Lung (tissue), 11 donors: ENCODE measurements at regions not wholly inside any gene's neighbourhood (a gene's known extent, or its start where the extent isn't known, plus 50 kb on each side); places are given as distances from the start of the nearest gene placed in this dataset.

Source experiments
- ATAC-seq: fragments of 200-7000 bp; cut with Tn5 transposase; one replicate; pipeline ENCODE4 v1.9.1; 2020; ENCODE audit warnings: moderate number of reproducible peaks; ENCODE audit not compliant: insufficient read depth, low FRiP score
- DNase-seq, 3 donors: peaks; one replicate each; pipeline ENCODE4 v3.0.0-alpha.2; 2013 to 2017
- H3K27ac ChIP-seq, 2 donors: one replicate each; pipeline ENCODE4 v1.5.1; 2013; ENCODE audit warnings: mild to moderate bottlenecking in 2 of 2, moderate library complexity in 2 of 2, control low read depth in 1 of 2, inconsistent platforms in 1 of 2, low read depth in 1 of 2, low read length in 1 of 2
- H3K27me3 ChIP-seq, 3 donors: one replicate each; pipeline ENCODE4 v1.5.1; 2013; ENCODE audit warnings: low read length in 2 of 3; ENCODE audit not compliant: control insufficient read depth in 3 of 3, insufficient read depth in 3 of 3
- H3K36me3 ChIP-seq, 4 donors: one replicate each; pipeline ENCODE4 v1.5.1; 2013; ENCODE audit warnings: low read length in 4 of 4, mild to moderate bottlenecking in 1 of 4, moderate library complexity in 1 of 4; ENCODE audit not compliant: control insufficient read depth in 4 of 4, insufficient read depth in 4 of 4
- H3K4me1 ChIP-seq, 5 donors: one replicate each; pipeline ENCODE4 v1.5.1; 2013; ENCODE audit warnings: low read length in 5 of 5, mild to moderate bottlenecking in 2 of 5, moderate library complexity in 1 of 5; ENCODE audit not compliant: control insufficient read depth in 5 of 5, insufficient read depth in 5 of 5
- H3K4me3 ChIP-seq: one replicate; pipeline ENCODE4 v1.5.1; 2013; ENCODE audit warnings: mild to moderate bottlenecking, control low read depth, moderate library complexity
- H3K9ac ChIP-seq, 2 donors: one replicate each; pipeline ENCODE4 v1.5.1; 2013; ENCODE audit warnings: low read length in 2 of 2, control low read depth in 1 of 2; ENCODE audit not compliant: insufficient read depth in 1 of 2
- H3K9me3 ChIP-seq, 4 donors: one replicate each; pipeline ENCODE4 v1.5.1; 2013; ENCODE audit warnings: low read length in 3 of 4, mild to moderate bottlenecking in 1 of 4, moderate library complexity in 1 of 4; ENCODE audit not compliant: control insufficient read depth in 4 of 4, insufficient read depth in 3 of 4
- WGBS, 2 donors: extraction: QIAGEN DNeasy Blood & Tissue Kit; methylation state at CpG; one replicate each; pipeline ENCODE4 v1.1.7; 2013; 5-methylcytosine and 5-hydroxymethylcytosine counted together
- TF ChIP-seq, protein P1 (sequence below): IDR thresholded peaks from 2 replicates; pipeline ENCODE4 v1.5.1; 2012; ENCODE audit warnings: mild to moderate bottlenecking; ENCODE audit errors: control extremely low read depth, extremely low read depth
- donor health status: control.
- donor health status: control.
- donor health status: Bipolar disorder and iron deficiency.
- donor health status: healthy.
- donor health status: DM: yes; HTN: yes; CAD: no.

DNA sequence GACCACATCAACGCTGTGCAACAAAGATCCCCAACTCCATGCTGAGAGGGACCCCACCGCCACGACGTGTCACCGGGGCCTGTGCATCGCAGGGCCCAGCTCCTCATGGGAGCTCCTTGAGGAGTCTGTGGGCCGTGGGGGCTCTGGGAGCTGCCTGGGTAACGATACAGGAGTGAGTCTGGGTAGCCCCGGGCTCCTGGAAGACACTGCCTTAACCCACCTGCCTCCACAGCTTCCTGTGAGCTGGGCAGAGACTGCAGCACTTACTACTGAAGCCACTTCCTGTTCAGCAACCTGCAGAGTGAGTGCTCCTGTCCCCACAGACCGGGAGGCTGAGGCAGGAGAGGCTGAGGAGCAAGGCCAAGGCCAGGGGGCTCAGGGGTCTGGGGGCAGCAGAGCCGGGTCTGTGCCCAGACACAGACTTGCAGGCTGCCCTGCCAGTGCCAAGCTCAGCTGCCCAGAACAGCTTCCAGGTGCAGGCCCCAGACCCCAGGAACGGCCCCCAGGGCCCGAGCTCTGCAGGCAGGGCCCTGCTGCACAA lies 226.7 kb downstream of the BRD1 start:
- H3K4me1 ChIP-seq = no peaks in the 10 kb centered on the region
- H3K27ac ChIP-seq = no peak overlapping the region
- no peaks in the 10 kb centered on the region for H3K36me3 ChIP-seq
- no peak for DNase-seq
- peaks cover 0 to 5% (median under 1%) of the 10 kb centered on the region in 4 donors for H3K9me3 ChIP-seq
- H3K9ac ChIP-seq = no peak overlapping the region
- no peak for ATAC-seq
- H3K27me3 ChIP-seq = no peaks in the 10 kb centered on the region
- H3K4me3 ChIP-seq = no peak overlapping the region
- TF ChIP-seq, protein P1, sequence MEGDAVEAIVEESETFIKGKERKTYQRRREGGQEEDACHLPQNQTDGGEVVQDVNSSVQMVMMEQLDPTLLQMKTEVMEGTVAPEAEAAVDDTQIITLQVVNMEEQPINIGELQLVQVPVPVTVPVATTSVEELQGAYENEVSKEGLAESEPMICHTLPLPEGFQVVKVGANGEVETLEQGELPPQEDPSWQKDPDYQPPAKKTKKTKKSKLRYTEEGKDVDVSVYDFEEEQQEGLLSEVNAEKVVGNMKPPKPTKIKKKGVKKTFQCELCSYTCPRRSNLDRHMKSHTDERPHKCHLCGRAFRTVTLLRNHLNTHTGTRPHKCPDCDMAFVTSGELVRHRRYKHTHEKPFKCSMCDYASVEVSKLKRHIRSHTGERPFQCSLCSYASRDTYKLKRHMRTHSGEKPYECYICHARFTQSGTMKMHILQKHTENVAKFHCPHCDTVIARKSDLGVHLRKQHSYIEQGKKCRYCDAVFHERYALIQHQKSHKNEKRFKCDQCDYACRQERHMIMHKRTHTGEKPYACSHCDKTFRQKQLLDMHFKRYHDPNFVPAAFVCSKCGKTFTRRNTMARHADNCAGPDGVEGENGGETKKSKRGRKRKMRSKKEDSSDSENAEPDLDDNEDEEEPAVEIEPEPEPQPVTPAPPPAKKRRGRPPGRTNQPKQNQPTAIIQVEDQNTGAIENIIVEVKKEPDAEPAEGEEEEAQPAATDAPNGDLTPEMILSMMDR = no peak
- 74 to 83% methylated on average over 13 of the region's 13 CpGs for WGBS, 2 donors

DNA sequence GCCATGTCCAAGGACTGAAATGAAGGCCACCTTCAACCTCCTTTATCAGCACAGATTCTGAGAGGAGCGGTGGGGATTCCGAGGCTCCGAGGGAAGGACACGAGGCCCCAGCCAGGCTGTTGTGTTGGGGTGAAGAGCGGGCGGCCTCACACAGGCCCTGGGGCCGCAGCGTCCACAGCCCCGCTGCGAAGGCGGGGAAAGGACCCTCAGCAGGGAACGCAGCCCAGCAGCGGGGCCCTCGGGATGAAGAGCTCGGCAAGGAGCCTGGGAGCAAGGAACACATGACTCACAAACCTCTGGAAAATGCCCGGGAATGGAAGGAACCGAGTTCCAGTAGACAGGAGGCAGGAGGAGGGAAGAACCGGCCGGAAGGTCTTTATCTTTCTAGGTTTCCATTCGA lies 227.2 kb downstream of the BRD1 start:
- H3K9me3 ChIP-seq = peaks cover 0 to 5% (median 1%) of the 10 kb centered on the region in 4 donors
- H3K27me3 ChIP-seq = no peaks in the 10 kb centered on the region
- no peak overlapping the region for H3K4me3 ChIP-seq
- no peaks in the 10 kb centered on the region for H3K4me1 ChIP-seq
- no peak overlapping the region for H3K27ac ChIP-seq
- ATAC-seq (no peak), DNase-seq (no peak)
- H3K9ac ChIP-seq = no peak overlapping the region
- TF ChIP-seq, protein P1 = no peak
- H3K36me3 ChIP-seq = no peaks in the 10 kb centered on the region
- 91% methylated on average over 20 of the region's 20 CpGs for WGBS, 2 donors

DNA sequence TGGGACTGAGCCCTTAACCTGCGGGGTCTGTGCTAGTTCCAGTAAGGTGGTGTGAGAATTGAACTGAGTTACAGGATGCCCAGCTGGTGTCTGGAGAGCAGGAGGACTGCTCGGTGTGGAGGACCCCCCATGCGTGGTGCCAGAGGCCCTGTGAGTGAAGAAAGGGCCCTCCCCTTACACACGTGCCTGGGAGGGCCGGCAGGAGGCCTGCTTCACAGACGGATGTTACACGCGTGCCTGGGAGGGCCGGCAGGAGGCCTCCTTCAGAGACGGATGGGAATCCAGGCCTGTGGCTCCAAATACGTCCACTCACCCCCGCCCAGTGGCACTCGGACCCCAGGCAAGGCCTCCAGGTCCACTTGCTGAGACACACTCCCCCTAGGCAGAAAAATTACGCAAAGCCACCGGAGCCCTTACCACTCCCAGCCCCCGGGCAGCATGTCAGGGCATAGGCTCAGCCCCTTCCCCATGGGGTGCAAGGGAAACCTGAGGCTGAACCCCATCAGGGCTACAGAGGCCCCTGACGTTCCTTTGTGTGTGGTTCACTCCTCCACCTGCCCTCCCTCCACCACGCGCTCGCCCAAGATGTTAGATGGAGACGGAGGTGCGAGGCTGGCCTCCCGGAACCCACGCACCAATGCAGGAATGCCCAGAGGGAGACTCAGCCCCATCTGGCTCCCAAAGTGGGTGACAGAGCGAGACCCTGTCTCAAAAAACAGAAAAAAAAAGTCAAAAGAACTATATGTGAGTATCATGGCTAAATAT lies 227.8 kb downstream of the BRD1 start:
- Histone ChIP-seq H3K27me3 (no peaks in the 10 kb centered on the region), H3K9me3 (peaks cover 0 to 11% (median 2%) of the 10 kb centered on the region in 4 donors), H3K9ac (no peak overlapping the region), H3K4me3 (no peak overlapping the region), H3K27ac (no peak overlapping the region), H3K36me3 (no peaks in the 10 kb centered on the region), H3K4me1 (no peaks in the 10 kb centered on the region)
- DNase-seq (no peak), ATAC-seq (no peak)
- TF ChIP-seq, protein P1 = no peak
- 87 to 90% methylated on average over 25 of the region's 25 CpGs for WGBS, 2 donors
